H1 (cell line): ENCODE measurements at regions not wholly inside any gene's neighbourhood (a gene's known extent, or its start where the extent isn't known, plus 50 kb on each side); places are given as distances from the start of the nearest gene placed in this dataset.

Source experiments
- CTCF ChIA-PET: fragments of 300-600 bp; sonication (Branson Sonifier 250); formaldehyde crosslinking; loops from one replicate; lab custom pipeline; 2021; ENCODE audit not compliant: partially characterized antibody; lab: Charles Lee
- POLR2A ChIA-PET: fragments of 300-600 bp; sonication (Branson Sonifier 250); formaldehyde crosslinking; loops from one replicate; lab custom pipeline; 2021; ENCODE audit warnings: inconsistent platforms; ENCODE audit not compliant: partially characterized antibody; lab: Charles Lee
- DNase-seq, 2 experiments: peaks; one replicate each; pipeline versions ENCODE4 v3.0.0 to v3.0.0-alpha.2; 2010 to 2022; ENCODE audit warnings: low spot score in 2 of 2, low read depth in 1 of 2, mixed read lengths in 1 of 2
- FAIRE-seq: peaks from 2 replicates; lab custom pipeline; 2011; peaks lifted over from hg19 to GRCh38; lab: Jason Lieb, UNC
- H2AFZ ChIP-seq: 2 replicates; pipeline ENCODE4 v1.8.1; 2012; ENCODE audit warnings: low read length, inconsistent platforms
- H2AK5ac ChIP-seq: 2 replicates; pipeline ENCODE4 v1.6.1; 2013; ENCODE audit warnings: low read depth, low read length
- H2BK120ac ChIP-seq: replicated peaks from 2 replicates; pipeline ENCODE3; 2013; ENCODE audit warnings: low read depth, low read length, inconsistent platforms
- H2BK12ac ChIP-seq: 2 replicates; pipeline ENCODE4 v1.6.1; 2013; ENCODE audit warnings: low read depth, low read length
- H2BK15ac ChIP-seq: 2 replicates; pipeline ENCODE4 v1.6.1; 2013; ENCODE audit warnings: low read length
- H2BK20ac ChIP-seq: 2 replicates; pipeline ENCODE4 v1.6.1; 2013; ENCODE audit warnings: low read length
- H2BK5ac ChIP-seq: 2 replicates; pipeline ENCODE4 v1.6.1; 2013; ENCODE audit warnings: low read depth, low read length
- H3K14ac ChIP-seq: 2 replicates; pipeline ENCODE4 v1.6.1; 2013; ENCODE audit warnings: inconsistent platforms; ENCODE audit not compliant: insufficient read length
- H3K18ac ChIP-seq: 2 replicates; pipeline ENCODE4 v1.6.1; 2013; ENCODE audit warnings: low read length; ENCODE audit errors: extremely low read depth
- H3K23ac ChIP-seq: 2 replicates; pipeline ENCODE4 v1.6.1; 2013; ENCODE audit warnings: inconsistent platforms; ENCODE audit not compliant: insufficient read length
- H3K23me2 ChIP-seq: 2 replicates; pipeline ENCODE4 v1.6.1; 2013; ENCODE audit warnings: low read depth, low read length
- H3K27ac ChIP-seq: 2 replicates; pipeline ENCODE4 v1.6.1; 2011; ENCODE audit warnings: low read depth, low read length, inconsistent platforms
- H3K27me3 ChIP-seq, 4 experiments: replicated peaks in 1 of 4; 1 replicate in 1 of 4; 2 replicates in 3 of 4; pipeline versions ENCODE4 v1.6.1 to v1.8.1; 2011 to 2013; ENCODE audit warnings: low read length in 3 of 4, mild to moderate bottlenecking in 3 of 4, inconsistent platforms in 2 of 4, mixed read lengths in 2 of 4, moderate library complexity in 1 of 4; ENCODE audit not compliant: control insufficient read depth in 3 of 4, insufficient read depth in 3 of 4; ENCODE audit errors: extremely low read depth in 1 of 4
- H3K36me3 ChIP-seq, 4 experiments: 2 replicates each; pipeline versions ENCODE4 v1.6.1 to v1.8.1; 2011 to 2013; ENCODE audit warnings: mild to moderate bottlenecking in 4 of 4, low read length in 3 of 4, moderate library complexity in 2 of 4, control low read depth in 1 of 4, inconsistent platforms in 1 of 4; ENCODE audit not compliant: insufficient read depth in 4 of 4, control insufficient read depth in 2 of 4
- H3K4ac ChIP-seq: replicated peaks from 2 replicates; pipeline ENCODE3; 2013; ENCODE audit warnings: low read length, low read depth, mixed read lengths, inconsistent platforms; ENCODE audit not compliant: insufficient read length
- H3K4me1 ChIP-seq, 4 experiments: replicated peaks in 1 of 4; 1 replicate in 1 of 4; 2 replicates in 3 of 4; pipeline versions ENCODE4 v1.6.1 to v1.8.1; 2011 to 2013; ENCODE audit warnings: low read length in 3 of 4, inconsistent platforms in 2 of 4, mixed read lengths in 1 of 4; ENCODE audit not compliant: insufficient read depth in 4 of 4, control insufficient read depth in 3 of 4
- H3K4me2 ChIP-seq, 2 experiments: 2 replicates each; pipeline versions ENCODE4 v1.6.1 to v1.8.1; 2011 to 2013; ENCODE audit warnings: low read depth in 2 of 2, low read length in 2 of 2, control low read depth in 1 of 2, inconsistent platforms in 1 of 2, mild to moderate bottlenecking in 1 of 2; ENCODE audit not compliant: insufficient read depth in 1 of 2
- H3K4me3 ChIP-seq, 4 experiments: fragments of 200-600, 300-600 bp in 1 of 4; sonication (generic), shearing (Covaris generic), sonication (Bioruptor Twin) in 1 of 4; 2 replicates each; pipeline versions ENCODE4 v1.5.1 to v1.8.1; 2011 to 2016; ENCODE audit warnings: low read length in 4 of 4, low read depth in 3 of 4, control low read depth in 2 of 4, inconsistent platforms in 2 of 4, mild to moderate bottlenecking in 2 of 4, mixed read lengths in 1 of 4, moderate library complexity in 1 of 4; ENCODE audit not compliant: insufficient read depth in 2 of 4; ENCODE audit errors: extremely low read depth in 1 of 4
- H3K56ac ChIP-seq: replicated peaks from 2 replicates; pipeline ENCODE3; 2013; ENCODE audit warnings: low read depth, mild to moderate bottlenecking, mixed read lengths, low read length, inconsistent platforms; ENCODE audit not compliant: insufficient read length
- H3K79me1 ChIP-seq: 2 replicates; pipeline ENCODE4 v1.6.1; 2013; ENCODE audit warnings: low read depth, low read length, control low read depth
- H3K79me2 ChIP-seq, 2 experiments: 2 replicates each; pipeline versions ENCODE4 v1.6.1 to v1.8.1; 2012 to 2013; ENCODE audit warnings: low read length in 2 of 2, mild to moderate bottlenecking in 2 of 2, inconsistent platforms in 1 of 2; ENCODE audit not compliant: insufficient read depth in 2 of 2, control insufficient read depth in 1 of 2
- H3K9ac ChIP-seq, 4 experiments: replicated peaks in 1 of 4; 1 replicate in 1 of 4; 2 replicates in 3 of 4; pipeline versions ENCODE4 v1.6.1 to v1.8.1; 2011 to 2013; ENCODE audit warnings: low read depth in 3 of 4, low read length in 3 of 4, control low read depth in 2 of 4, mild to moderate bottlenecking in 2 of 4, moderate library complexity in 2 of 4, inconsistent platforms in 1 of 4; ENCODE audit errors: extremely low read depth in 1 of 4
- H3K9me3 ChIP-seq, 2 experiments: 2 replicates each; pipeline versions ENCODE4 v1.6.1 to v1.8.1; 2012 to 2013; ENCODE audit warnings: mild to moderate bottlenecking in 2 of 2, moderate library complexity in 2 of 2, control low read depth in 1 of 2, inconsistent platforms in 1 of 2, low read depth in 1 of 2, low read length in 1 of 2, mixed read lengths in 1 of 2; ENCODE audit not compliant: insufficient read depth in 2 of 2
- H4K20me1 ChIP-seq, 2 experiments: replicated peaks in 1 of 2; 2 replicates each; pipeline versions ENCODE3 to v1.8.1; 2011 to 2013; ENCODE audit warnings: inconsistent platforms in 2 of 2, low read length in 2 of 2, mild to moderate bottlenecking in 1 of 2; ENCODE audit not compliant: insufficient read depth in 2 of 2, control insufficient read depth in 1 of 2
- H4K5ac ChIP-seq: 2 replicates; pipeline ENCODE4 v1.6.1; 2013; ENCODE audit warnings: low read length, low read depth, mixed read lengths, inconsistent platforms; ENCODE audit not compliant: insufficient read length
- H4K8ac ChIP-seq: 2 replicates; pipeline ENCODE4 v1.8.0; 2013; ENCODE audit warnings: mild to moderate bottlenecking, moderate library complexity, low read length, inconsistent platforms; ENCODE audit not compliant: insufficient read depth; ENCODE audit errors: extremely low read depth
- H4K91ac ChIP-seq: replicated peaks from 2 replicates; pipeline ENCODE3; 2013; ENCODE audit warnings: low read length, mixed read lengths, inconsistent platforms; ENCODE audit not compliant: insufficient read length
- HDAC6 ChIP-seq: IDR thresholded peaks from one replicate; pipeline ENCODE4 v1.7.1; 2012; ENCODE audit warnings: low read depth, mild to moderate bottlenecking, inconsistent platforms, low read length, moderate library complexity
- TEAD4 ChIP-seq: IDR thresholded peaks from 2 replicates; pipeline ENCODE4 v1.6.1; 2012; ENCODE audit warnings: low read depth, low read length, inconsistent platforms, mixed read lengths
- WGBS, 2 experiments: shearing (Covaris generic) in 1 of 2; methylation state at CpG; one replicate each; pipeline versions ENCODE4 v1.1.6 to v1.1.7; 2013 to 2015; ENCODE audit warnings: low lambda C conversion rate in 2 of 2, mixed read lengths in 2 of 2, inconsistent platforms in 1 of 2, low coverage in 1 of 2, missing lambda C conversion rate in 1 of 2; ENCODE audit not compliant: insufficient replicate concordance in 2 of 2, insufficient coverage in 1 of 2, insufficient read length in 1 of 2; ENCODE audit errors: extremely low coverage in 1 of 2, missing lambda C conversion rate in 1 of 2; 5-methylcytosine and 5-hydroxymethylcytosine counted together

- Histone ChIP-seq H3K79me1 (no peaks in the 10 kb centered on the region), H3K27ac (no peak overlapping the region), H2BK15ac (no peak overlapping the region), H3K4me1 (no peaks in the 10 kb centered on the region), H3K4ac (no peak overlapping the region), H3K4me2 (no peak overlapping the region), H2AFZ (no peak overlapping the region), H2AK5ac (no peak overlapping the region; the same call in 1 of the 2 replicates), H2BK12ac (no peak overlapping the region), H3K23ac (no peak overlapping the region), H3K36me3 (no peaks in the 10 kb centered on the region), H3K4me3 (no peak overlapping the region), H2BK5ac (no peak overlapping the region), H3K23me2 (no peaks in the 10 kb centered on the region), H4K8ac (no peak overlapping the region), H3K9me3 (peaks cover 0 to 2% of the 10 kb centered on the region in 2 experiments; a peak in 1 of 4 replicates), H2BK20ac (no peak overlapping the region), H3K9ac (no peak overlapping the region), H3K18ac (no peak overlapping the region), H4K5ac (no peak overlapping the region), H3K56ac (no peak overlapping the region), H4K91ac (no peak overlapping the region), H4K20me1 (no peaks in the 10 kb centered on the region), H3K14ac (no peak overlapping the region), H2BK120ac (no peak overlapping the region), H3K27me3 (no peaks in the 10 kb centered on the region), H3K79me2 (no peaks in the 10 kb centered on the region)
- TF ChIP-seq HDAC6 (no peak), TEAD4 (peak; percentile 47; the same call in 1 of the 2 replicates)
- ChIA-PET POLR2A (no interaction called here), CTCF (interaction anchor here (0.7 to 6.1 kb wide), 3 partner anchors 12 to 179 kb away, joined by 3 to 33 read pairs (median 4); no protein-coding TSS in a partner anchor)
- DNase-seq (no peak), FAIRE-seq (no peak)
- WGBS, 2 experiments, result 76% methylated on average over 3 of the region's 3 CpGs; no CpG with 5 or more reads in 1 of the 2 experiments
Measured at GRCh38 chr18:48488388-48488850, 50.4 kb upstream of the CTIF start.
